ENCODE measurements at regions not wholly inside any gene's neighbourhood (a gene's known extent, or its start where the extent isn't known, plus 50 kb on each side); places are given as distances from the start of the nearest gene placed in this dataset.

GRCh38 chr2:16115291-16115690 is 174.9 kb downstream of the MYCN start:
- WGBS, result 95% methylated on average over 4 of the region's 4 CpGs
- DNase-seq (ENCODE audit: low spot score), result no peak
- TF ChIP-seq POLR2A (IDR thresholded peaks at IDR 0.05) (no peak), POLR2AphosphoS5 (IDR thresholded peaks at IDR 0.05) (no peak), CTCF (IDR thresholded peaks at IDR 0.05) (no peak)
- Histone ChIP-seq H3K9me3 (no peaks in the 10 kb centered on the region), H3K27ac (no peak overlapping the region), H3K4me1 (replicated peaks) (no peaks in the 10 kb centered on the region), H3K27me3 (replicated peaks; ENCODE audit: insufficient read depth) (no peaks in the 10 kb centered on the region), H3K4me3 (no peak overlapping the region), H3K36me3 (no peaks in the 10 kb centered on the region)
- intact Hi-C loops (cut with DNase I), result no loop called here

GRCh38 chr2:16114836-16115235 is 174.5 kb downstream of the MYCN start:
- Histone ChIP-seq H3K27ac (no peak overlapping the region), H3K36me3 (no peaks in the 10 kb centered on the region), H3K4me3 (no peak overlapping the region), H3K9me3 (no peaks in the 10 kb centered on the region), H3K27me3 (replicated peaks; ENCODE audit: insufficient read depth) (no peaks in the 10 kb centered on the region), H3K4me1 (replicated peaks) (no peaks in the 10 kb centered on the region)
- 92% methylated on average over 8 of the region's 8 CpGs for WGBS
- DNase-seq (ENCODE audit: low spot score), result no peak
- intact Hi-C loops (cut with DNase I), result no loop called here
- TF ChIP-seq POLR2AphosphoS5 (IDR thresholded peaks at IDR 0.05), result no peak
- no peak for TF ChIP-seq POLR2A (IDR thresholded peaks at IDR 0.05)
- no peak for TF ChIP-seq CTCF (IDR thresholded peaks at IDR 0.05)

- DNase-seq (ENCODE audit: low spot score), result no peak
- Histone ChIP-seq H3K9me3 (no peaks in the 10 kb centered on the region), H3K27me3 (replicated peaks; ENCODE audit: insufficient read depth) (no peaks in the 10 kb centered on the region), H3K27ac (no peak overlapping the region), H3K4me1 (replicated peaks) (no peaks in the 10 kb centered on the region), H3K36me3 (no peaks in the 10 kb centered on the region), H3K4me3 (no peak overlapping the region)
- intact Hi-C loops (cut with DNase I), result no loop called here
- TF ChIP-seq POLR2AphosphoS5 (IDR thresholded peaks at IDR 0.05) (no peak), CTCF (IDR thresholded peaks at IDR 0.05) (no peak), POLR2A (IDR thresholded peaks at IDR 0.05) (no peak)
- 88% methylated on average over 11 of the region's 11 CpGs for WGBS
Measured at GRCh38 chr2:16114070-16114469, 173.7 kb downstream of the MYCN start.

- Histone ChIP-seq H3K4me1 (replicated peaks) (no peaks in the 10 kb centered on the region), H3K27me3 (replicated peaks; ENCODE audit: insufficient read depth) (no peaks in the 10 kb centered on the region), H3K9me3 (no peaks in the 10 kb centered on the region), H3K36me3 (no peaks in the 10 kb centered on the region), H3K4me3 (no peak overlapping the region), H3K27ac (no peak overlapping the region)
- DNase-seq (ENCODE audit: low spot score), result no peak
- 97% methylated on average over 1 of the region's 1 CpG for WGBS
- TF ChIP-seq POLR2AphosphoS5 (IDR thresholded peaks at IDR 0.05) (no peak), CTCF (IDR thresholded peaks at IDR 0.05) (no peak), POLR2A (IDR thresholded peaks at IDR 0.05) (no peak)
- intact Hi-C loops (cut with DNase I), result no loop called here
Measured at GRCh38 chr2:16113568-16113967, 173.2 kb downstream of the MYCN start.

- DNase-seq (ENCODE audit: low spot score), result no peak
- TF ChIP-seq POLR2AphosphoS5 (IDR thresholded peaks at IDR 0.05) (no peak), CTCF (IDR thresholded peaks at IDR 0.05) (no peak), POLR2A (IDR thresholded peaks at IDR 0.05) (no peak)
- Histone ChIP-seq H3K4me1 (replicated peaks) (no peaks in the 10 kb centered on the region), H3K27ac (no peak overlapping the region), H3K27me3 (replicated peaks; ENCODE audit: insufficient read depth) (no peaks in the 10 kb centered on the region), H3K9me3 (no peaks in the 10 kb centered on the region), H3K4me3 (no peak overlapping the region), H3K36me3 (no peaks in the 10 kb centered on the region)
- WGBS, result 93% methylated on average over 3 of the region's 3 CpGs
- intact Hi-C loops (cut with DNase I), result no loop called here
Measured at GRCh38 chr2:16112972-16113560, 172.7 kb downstream of the MYCN start.
